ENCODE measurements at regions not wholly inside any gene's neighbourhood (a gene's known extent, or its start where the extent isn't known, plus 50 kb on each side); places are given as distances from the start of the nearest gene placed in this dataset.

DNA sequence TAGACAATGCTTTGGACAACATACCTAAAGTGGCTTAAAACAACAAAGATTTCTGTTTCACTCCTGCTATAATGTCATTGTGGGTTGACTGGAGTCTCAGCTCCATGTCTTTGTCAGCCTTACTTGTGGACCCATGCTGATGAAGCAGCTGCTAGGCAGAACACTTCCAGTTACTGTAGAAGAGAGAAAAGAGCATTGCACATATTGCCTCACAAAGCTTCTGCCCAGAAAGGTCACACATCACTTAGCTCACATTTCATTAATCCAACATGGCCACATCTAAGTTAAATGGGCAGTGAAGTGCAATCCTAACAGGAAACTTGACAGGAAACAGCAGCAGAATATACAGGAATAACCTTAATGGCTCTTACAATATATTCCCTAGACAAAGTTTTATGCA, 480.5 kb upstream of the HTR1E start:
- H3K27me3 ChIP-seq = no peaks in the 10 kb centered on the region
- no peaks in the 10 kb centered on the region for H3K4me1 ChIP-seq
- no peak overlapping the region for H3K27ac ChIP-seq
- TF ChIP-seq POLR2A (IDR thresholded peaks at IDR 0.05) = no peak
- TF ChIP-seq, protein P1, sequence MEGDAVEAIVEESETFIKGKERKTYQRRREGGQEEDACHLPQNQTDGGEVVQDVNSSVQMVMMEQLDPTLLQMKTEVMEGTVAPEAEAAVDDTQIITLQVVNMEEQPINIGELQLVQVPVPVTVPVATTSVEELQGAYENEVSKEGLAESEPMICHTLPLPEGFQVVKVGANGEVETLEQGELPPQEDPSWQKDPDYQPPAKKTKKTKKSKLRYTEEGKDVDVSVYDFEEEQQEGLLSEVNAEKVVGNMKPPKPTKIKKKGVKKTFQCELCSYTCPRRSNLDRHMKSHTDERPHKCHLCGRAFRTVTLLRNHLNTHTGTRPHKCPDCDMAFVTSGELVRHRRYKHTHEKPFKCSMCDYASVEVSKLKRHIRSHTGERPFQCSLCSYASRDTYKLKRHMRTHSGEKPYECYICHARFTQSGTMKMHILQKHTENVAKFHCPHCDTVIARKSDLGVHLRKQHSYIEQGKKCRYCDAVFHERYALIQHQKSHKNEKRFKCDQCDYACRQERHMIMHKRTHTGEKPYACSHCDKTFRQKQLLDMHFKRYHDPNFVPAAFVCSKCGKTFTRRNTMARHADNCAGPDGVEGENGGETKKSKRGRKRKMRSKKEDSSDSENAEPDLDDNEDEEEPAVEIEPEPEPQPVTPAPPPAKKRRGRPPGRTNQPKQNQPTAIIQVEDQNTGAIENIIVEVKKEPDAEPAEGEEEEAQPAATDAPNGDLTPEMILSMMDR (IDR thresholded peaks at IDR 0.05) = no peak
- DNase-seq = no peak
- no peak for ATAC-seq
- H3K4me3 ChIP-seq = no peak overlapping the region
- no peaks in the 10 kb centered on the region for H3K36me3 ChIP-seq
- intact Hi-C loops (cut with DNase I) = no loop called here
- no peaks in the 10 kb centered on the region for H3K9me3 ChIP-seq

DNA sequence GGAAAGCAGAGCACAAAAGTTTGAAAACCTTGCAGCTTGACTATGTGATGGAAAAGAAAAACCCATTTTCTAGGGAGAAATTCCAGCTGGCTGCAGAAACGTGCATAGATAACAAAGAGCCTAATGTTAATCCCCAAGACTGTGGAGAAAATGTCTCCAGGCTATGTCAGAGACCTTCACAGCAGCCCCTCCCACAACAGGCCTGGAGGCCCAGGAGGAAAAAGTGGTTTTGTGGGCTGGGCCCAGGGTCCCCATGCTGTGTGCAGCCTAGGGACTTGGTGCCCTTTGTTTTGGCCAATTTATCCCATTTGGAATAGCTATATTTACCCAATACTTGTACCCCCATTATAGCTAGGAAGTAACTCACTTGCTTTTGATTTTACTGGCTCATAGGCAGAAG, 484.1 kb upstream of the HTR1E start:
- Histone ChIP-seq H3K36me3 (no peaks in the 10 kb centered on the region), H3K27ac (no peak overlapping the region), H3K4me3 (no peak overlapping the region), H3K27me3 (no peaks in the 10 kb centered on the region), H3K4me1 (no peaks in the 10 kb centered on the region), H3K9me3 (no peaks in the 10 kb centered on the region)
- intact Hi-C loops (cut with DNase I) = no loop called here
- TF ChIP-seq POLR2A (IDR thresholded peaks at IDR 0.05) = no peak
- TF ChIP-seq, protein P1 (IDR thresholded peaks at IDR 0.05) = no peak
- WGBS (ENCODE audit: insufficient coverage, low coverage, low lambda C conversion rate, missing lambda C conversion rate) = 27% methylated on average over 1 of the region's 1 CpG
- no peak for DNase-seq
- ATAC-seq = no peak

DNA sequence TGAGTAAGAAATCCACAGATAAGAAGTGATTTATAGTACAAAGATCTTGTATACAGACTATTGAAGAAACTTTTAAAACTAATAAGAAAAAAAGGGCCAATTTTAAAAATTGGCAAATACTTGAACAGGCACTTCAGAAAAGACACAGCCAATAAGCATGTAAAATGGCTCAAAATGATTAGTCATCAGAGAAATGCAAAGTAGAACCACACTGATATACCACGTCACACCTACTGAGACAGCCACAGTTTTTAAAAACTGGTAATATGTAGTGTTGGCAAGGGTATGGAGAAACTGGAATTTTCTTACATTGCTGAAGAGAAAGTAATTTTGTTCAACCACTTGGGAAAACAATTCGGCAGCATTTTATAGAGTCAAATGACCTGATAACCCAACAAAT, 488.9 kb upstream of the HTR1E start:
- no peak for TF ChIP-seq POLR2A (IDR thresholded peaks at IDR 0.05)
- TF ChIP-seq, protein P1 (IDR thresholded peaks at IDR 0.05) = no peak
- 48% methylated on average over 2 of the region's 2 CpGs for WGBS (ENCODE audit: insufficient coverage, low coverage, low lambda C conversion rate, missing lambda C conversion rate)
- H3K36me3 ChIP-seq = no peaks in the 10 kb centered on the region
- DNase-seq (no peak), ATAC-seq (no peak)
- H3K27me3 ChIP-seq = no peaks in the 10 kb centered on the region
- no peak overlapping the region for H3K27ac ChIP-seq
- H3K4me3 ChIP-seq = no peak overlapping the region
- H3K4me1 ChIP-seq = no peaks in the 10 kb centered on the region
- no peaks in the 10 kb centered on the region for H3K9me3 ChIP-seq
- intact Hi-C loops (cut with DNase I) = no loop called here

DNA sequence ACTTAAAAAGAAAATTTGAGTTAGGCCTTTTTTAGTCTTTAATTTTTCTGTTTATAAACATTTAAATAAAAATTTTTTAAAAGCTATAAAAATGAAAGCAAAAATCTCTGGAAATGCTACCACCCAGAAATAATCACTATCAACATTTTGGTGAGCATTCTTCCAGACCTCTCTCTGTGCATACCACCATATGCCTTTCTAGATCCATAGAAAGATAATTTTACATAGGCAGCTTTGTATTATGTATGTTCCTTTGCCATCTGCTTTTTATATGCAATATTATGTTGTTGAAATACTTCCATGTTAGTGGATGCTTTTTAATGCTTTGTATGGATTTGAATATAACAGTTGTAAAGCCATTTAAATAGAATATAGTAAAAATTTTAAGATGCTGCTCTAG, 496.7 kb upstream of the HTR1E start:
- Histone ChIP-seq H3K27ac (no peak overlapping the region), H3K9me3 (no peaks in the 10 kb centered on the region), H3K4me1 (no peaks in the 10 kb centered on the region), H3K27me3 (no peaks in the 10 kb centered on the region), H3K4me3 (no peak overlapping the region), H3K36me3 (no peaks in the 10 kb centered on the region)
- ATAC-seq = no peak
- DNase-seq = no peak
- intact Hi-C loops (cut with DNase I) = no loop called here
- no peak for TF ChIP-seq POLR2A (IDR thresholded peaks at IDR 0.05)
- TF ChIP-seq, protein P1 (IDR thresholded peaks at IDR 0.05) = no peak

DNA sequence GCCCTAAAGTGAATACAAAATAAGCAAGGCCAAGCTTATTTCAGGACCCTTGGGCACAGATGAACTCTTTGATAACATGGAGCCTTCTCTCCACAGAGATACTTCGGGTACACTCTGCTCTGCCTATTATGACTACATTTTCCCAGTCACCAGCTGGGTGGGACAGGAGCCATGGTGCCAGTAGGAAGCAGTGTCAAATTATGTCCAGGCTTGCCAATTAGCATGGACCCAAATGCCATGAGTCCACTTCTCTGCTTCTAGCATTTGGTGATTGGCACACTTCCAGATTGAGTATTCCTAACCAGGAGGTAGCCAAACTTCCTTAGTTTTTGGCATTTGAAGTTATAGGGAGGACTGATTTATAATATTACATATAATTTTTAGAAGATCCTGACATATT, 513.8 kb upstream of the HTR1E start:
- WGBS (ENCODE audit: insufficient coverage, low coverage, low lambda C conversion rate, missing lambda C conversion rate) = 29% methylated on average over 1 of the region's 1 CpG
- no peak for DNase-seq
- intact Hi-C loops (cut with DNase I) = no loop called here
- Histone ChIP-seq H3K4me3 (no peak overlapping the region), H3K36me3 (no peaks in the 10 kb centered on the region), H3K27me3 (no peaks in the 10 kb centered on the region), H3K4me1 (no peaks in the 10 kb centered on the region), H3K9me3 (no peaks in the 10 kb centered on the region), H3K27ac (no peak overlapping the region)
- TF ChIP-seq, protein P1 (IDR thresholded peaks at IDR 0.05) = no peak
- no peak for TF ChIP-seq POLR2A (IDR thresholded peaks at IDR 0.05)
- no peak for ATAC-seq

All from right lobe of liver (tissue), 6 donors.